ENCODE measurements at regions not wholly inside any gene's neighbourhood (a gene's known extent, or its start where the extent isn't known, plus 50 kb on each side); places are given as distances from the start of the nearest gene placed in this dataset.

DNA sequence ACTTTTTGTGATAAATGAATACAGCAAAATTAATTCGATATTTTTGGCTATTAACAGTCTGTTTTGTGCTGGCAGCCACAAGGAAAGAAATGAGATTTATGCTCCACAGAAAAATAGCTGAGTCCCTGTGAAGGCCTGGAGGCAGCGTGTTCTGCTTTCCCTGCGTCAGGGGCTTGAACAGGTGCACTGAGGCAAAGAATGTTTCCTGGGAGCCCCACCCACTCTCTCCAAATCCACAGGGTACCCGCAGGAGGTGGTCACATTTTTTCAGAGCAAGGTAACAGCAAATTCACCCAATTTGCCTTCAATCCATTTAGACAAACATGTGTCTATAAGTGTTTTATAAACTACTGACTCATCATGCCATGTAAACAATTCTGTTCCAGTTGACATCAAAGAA, 308.1 kb downstream of the TCERG1L start:
- TF ChIP-seq CTCF (conservative IDR thresholded peaks at IDR 0.05; ENCODE audit: low read depth, low read length), result no peak
- no peak overlapping the region for H3K4me3 ChIP-seq (ENCODE audit: low read depth, low read length)
- DNase-seq (ENCODE audit: low read depth), result no peak

DNA sequence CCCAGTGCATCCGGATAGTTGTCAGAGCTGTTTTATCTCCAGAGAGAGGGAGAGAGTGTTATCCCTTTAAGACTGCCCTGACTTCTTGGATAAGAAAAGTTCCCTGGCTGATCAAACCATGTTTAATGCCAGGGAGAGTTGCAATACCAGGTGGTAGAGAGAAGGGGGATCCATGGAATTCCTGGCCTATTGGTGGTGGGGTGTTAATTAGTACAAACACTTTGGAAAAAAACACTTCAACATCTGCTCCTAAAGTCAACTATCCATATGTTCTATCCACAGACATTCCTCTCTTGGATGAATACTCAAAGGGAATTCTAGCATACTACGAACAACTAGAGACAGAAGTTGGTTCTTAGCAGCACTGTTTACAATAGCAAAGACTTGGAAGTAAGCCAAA, 307.2 kb downstream of the TCERG1L start:
- H3K4me3 ChIP-seq (ENCODE audit: low read depth, low read length), result no peak overlapping the region
- TF ChIP-seq CTCF (conservative IDR thresholded peaks at IDR 0.05; ENCODE audit: low read depth, low read length), result no peak
- no peak for DNase-seq (ENCODE audit: low read depth)

GRCh38 chr10:131006458-131007256, 304.9 kb downstream of the TCERG1L start:
- TF ChIP-seq CTCF (conservative IDR thresholded peaks at IDR 0.05; ENCODE audit: low read depth, low read length), result no peak
- no peak for DNase-seq (ENCODE audit: low read depth)
- no peak overlapping the region for H3K4me3 ChIP-seq (ENCODE audit: low read depth, low read length)

- TF ChIP-seq CTCF (conservative IDR thresholded peaks at IDR 0.05; ENCODE audit: low read depth, low read length), result no peak
- no peak overlapping the region for H3K4me3 ChIP-seq (ENCODE audit: low read depth, low read length)
- DNase-seq (ENCODE audit: low read depth), result no peak
These were observed 301.7 kb downstream of the TCERG1L start for GRCh38 chr10:131009791-131010190.

GRCh38 chr10:131010965-131011575, 300.5 kb downstream of the TCERG1L start:
- H3K4me3 ChIP-seq (ENCODE audit: low read depth, low read length), result no peak overlapping the region
- DNase-seq (ENCODE audit: low read depth), result no peak
- no peak for TF ChIP-seq CTCF (conservative IDR thresholded peaks at IDR 0.05; ENCODE audit: low read depth, low read length)

GRCh38 chr10:131011936-131012640, 299.4 kb downstream of the TCERG1L start:
- no peak overlapping the region for H3K4me3 ChIP-seq (ENCODE audit: low read depth, low read length)
- no peak for DNase-seq (ENCODE audit: low read depth)
- TF ChIP-seq CTCF (conservative IDR thresholded peaks at IDR 0.05; ENCODE audit: low read depth, low read length), result no peak

Data from epithelial cell of proximal tubule (primary cell).